ENCODE measurements at regions not wholly inside any gene's neighbourhood (a gene's known extent, or its start where the extent isn't known, plus 50 kb on each side); places are given as distances from the start of the nearest gene placed in this dataset.

GRCh38 chr11:106464728-106465127 lies 387.3 kb downstream of the AASDHPPT start:
- FAIRE-seq: no peak

GRCh38 chr11:106466521-106467080 lies 389.1 kb downstream of the AASDHPPT start:
- no peak for FAIRE-seq

GRCh38 chr11:106467501-106467900 lies 390.0 kb downstream of the AASDHPPT start:
- FAIRE-seq: no peak

GRCh38 chr11:106468086-106468485 lies 390.6 kb downstream of the AASDHPPT start:
- FAIRE-seq: no peak

- FAIRE-seq: no peak
These were observed 391.1 kb downstream of the AASDHPPT start for GRCh38 chr11:106468531-106468930.

- FAIRE-seq: no peak
These were observed 392.8 kb downstream of the AASDHPPT start for GRCh38 chr11:106470230-106470629.

- FAIRE-seq: no peak
These were observed 393.8 kb downstream of the AASDHPPT start for GRCh38 chr11:106471276-106471675.

GRCh38 chr11:106473089-106473722 lies 395.7 kb downstream of the AASDHPPT start:
- FAIRE-seq: no peak

- no peak for FAIRE-seq
These were observed 396.8 kb downstream of the AASDHPPT start for GRCh38 chr11:106474274-106474673.

GRCh38 chr11:106475181-106475580 lies 397.7 kb downstream of the AASDHPPT start:
- FAIRE-seq: no peak

- no peak for FAIRE-seq
These were observed 400.3 kb downstream of the AASDHPPT start for GRCh38 chr11:106477776-106478175.

- no peak for FAIRE-seq
These were observed 402.2 kb downstream of the AASDHPPT start for GRCh38 chr11:106479646-106480045.

GRCh38 chr11:106480581-106481190 lies 403.2 kb downstream of the AASDHPPT start:
- no peak for FAIRE-seq

- no peak for FAIRE-seq
These were observed 405.7 kb downstream of the AASDHPPT start for GRCh38 chr11:106482917-106483785.

GRCh38 chr11:106491751-106492150 lies 414.3 kb downstream of the AASDHPPT start:
- FAIRE-seq: no peak

- no peak for FAIRE-seq
These were observed 416.3 kb downstream of the AASDHPPT start for GRCh38 chr11:106493751-106494150.

GRCh38 chr11:106495046-106495445 lies 417.6 kb downstream of the AASDHPPT start:
- FAIRE-seq: no peak

GRCh38 chr11:106496677-106497076 lies 419.2 kb downstream of the AASDHPPT start:
- no peak for FAIRE-seq

GRCh38 chr11:106497321-106497720 lies 419.9 kb downstream of the AASDHPPT start:
- FAIRE-seq: no peak

GRCh38 chr11:106497822-106498221 lies 420.4 kb downstream of the AASDHPPT start:
- no peak for FAIRE-seq

GRCh38 chr11:106503901-106504300 lies 426.4 kb downstream of the AASDHPPT start:
- FAIRE-seq: no peak

- no peak for FAIRE-seq
These were observed 430.3 kb downstream of the AASDHPPT start for GRCh38 chr11:106507645-106508306.

- no peak for FAIRE-seq
These were observed 437.2 kb downstream of the AASDHPPT start for GRCh38 chr11:106514706-106515105.
